Limb (tissue), 2 donors: ENCODE measurements at regions not wholly inside any gene's neighbourhood (a gene's known extent, or its start where the extent isn't known, plus 50 kb on each side); places are given as distances from the start of the nearest gene placed in this dataset.

Source experiments
- DNase-seq, 2 donors: peaks; one replicate each; pipeline ENCODE4 v3.0.0-alpha.2; 2016; ENCODE audit errors: extremely low spot score in 2 of 2

DNA sequence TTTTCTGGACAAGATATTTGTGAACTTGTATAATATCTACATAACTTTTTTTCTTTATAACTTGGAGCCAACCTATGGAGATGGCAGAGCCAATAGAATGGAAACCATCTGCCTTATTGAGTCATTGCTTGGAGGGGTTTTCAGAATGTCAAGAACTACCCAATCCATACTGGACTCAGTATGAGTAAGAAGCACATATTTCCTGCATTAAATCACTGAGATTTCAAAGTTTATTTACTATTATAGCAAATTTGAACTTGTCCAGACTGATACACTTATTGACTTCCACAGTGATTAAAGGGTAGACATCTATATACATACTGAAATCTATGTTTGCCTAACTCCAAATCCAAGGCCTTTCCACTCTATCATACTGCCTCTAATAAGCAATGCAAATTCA, 704.0 kb downstream of the KCNA4 start:
- no peak for DNase-seq

GRCh38 chr11:29310725-29311342, 706.0 kb downstream of the KCNA4 start:
- DNase-seq = no peak

- no peak for DNase-seq
These were observed 706.8 kb downstream of the KCNA4 start for GRCh38 chr11:29309992-29310391.

DNA sequence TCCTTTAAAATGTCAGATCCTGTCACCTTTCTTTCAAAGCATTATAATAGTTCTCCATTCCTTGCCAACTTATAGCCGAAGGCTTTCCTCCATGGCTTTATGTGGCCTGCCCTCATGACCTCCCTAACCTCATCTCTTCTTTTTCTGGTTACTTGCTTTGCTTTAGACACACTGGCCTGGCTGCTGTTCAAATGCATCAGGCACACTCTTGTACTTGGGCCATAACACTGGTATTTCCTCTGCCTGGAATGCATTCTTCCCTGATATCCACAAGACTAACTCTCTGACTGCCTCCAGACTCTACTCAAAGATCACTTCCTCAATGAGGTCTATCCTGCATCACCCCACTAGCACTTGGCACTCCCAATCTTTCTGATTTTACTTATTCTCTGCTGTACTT, 710.3 kb downstream of the KCNA4 start:
- no peak for DNase-seq

DNA sequence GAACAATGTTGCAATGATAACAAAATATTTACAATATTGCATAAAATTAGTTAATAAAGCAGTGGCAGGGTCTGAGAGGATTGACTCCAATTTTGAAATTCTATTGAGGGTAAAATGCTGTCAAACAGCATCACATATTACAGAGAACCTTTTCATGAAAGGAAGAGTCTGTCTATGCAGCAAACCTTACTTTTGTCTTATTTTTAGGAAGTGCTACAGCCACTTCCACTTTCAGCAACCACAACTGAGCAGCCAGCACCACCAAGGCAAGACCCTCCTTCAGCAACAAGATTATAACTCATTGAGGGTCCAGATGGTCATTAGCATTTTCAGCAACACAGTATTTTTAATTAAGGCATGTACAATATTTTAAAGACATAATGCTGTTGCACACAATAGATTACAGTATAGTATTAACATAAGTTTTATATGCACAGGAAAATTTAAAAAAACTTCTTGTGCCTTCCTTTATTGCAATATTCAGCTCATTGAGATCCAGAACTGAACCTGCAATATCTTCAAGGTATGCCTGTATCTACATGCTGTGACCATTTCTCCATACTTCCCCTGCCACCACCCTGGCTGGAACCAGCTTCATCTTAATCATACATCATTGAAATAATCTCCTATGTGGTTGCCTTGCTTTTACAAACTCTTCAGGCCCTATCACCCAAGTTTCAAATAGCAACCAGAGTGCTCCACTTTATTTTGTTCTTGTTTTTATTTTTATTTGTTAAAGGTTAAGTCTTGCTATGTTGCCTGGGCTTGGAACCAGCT, 711.2 kb downstream of the KCNA4 start:
- DNase-seq = no peak

GRCh38 chr11:29300420-29300819, 716.4 kb downstream of the KCNA4 start:
- DNase-seq = no peak

- no peak for DNase-seq
These were observed 720.1 kb downstream of the KCNA4 start for GRCh38 chr11:29296680-29297079.

- DNase-seq = no peak
These were observed 723.0 kb downstream of the KCNA4 start for GRCh38 chr11:29293825-29294224.

GRCh38 chr11:29282088-29282487, 734.7 kb downstream of the KCNA4 start:
- DNase-seq = no peak

DNA sequence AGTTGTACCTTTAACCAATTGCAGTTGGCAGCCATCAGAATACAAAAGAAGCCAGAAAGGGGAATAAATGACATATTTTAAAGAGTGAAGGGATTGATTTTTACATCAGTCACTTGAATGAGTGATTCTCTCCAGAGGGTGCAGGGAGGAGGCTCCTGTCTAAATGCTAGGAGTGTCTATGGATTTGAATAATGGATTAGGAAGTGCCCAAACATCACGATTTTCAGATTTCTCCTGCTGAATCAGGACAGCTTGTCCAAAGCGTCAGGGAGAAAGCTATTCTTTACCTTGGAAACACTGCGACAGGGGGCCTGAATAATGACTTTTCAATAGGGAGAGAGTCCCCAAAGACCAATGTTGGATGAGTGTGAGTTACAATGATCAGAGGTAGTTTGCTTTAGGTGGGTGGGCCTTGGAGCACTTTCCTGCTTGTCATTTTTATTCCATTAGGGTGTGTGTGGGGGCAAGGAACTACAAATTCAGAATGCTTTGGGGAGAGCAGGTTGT, 735.5 kb downstream of the KCNA4 start:
- DNase-seq = no peak

- no peak for DNase-seq
These were observed 736.4 kb downstream of the KCNA4 start for GRCh38 chr11:29280452-29280851.

DNA sequence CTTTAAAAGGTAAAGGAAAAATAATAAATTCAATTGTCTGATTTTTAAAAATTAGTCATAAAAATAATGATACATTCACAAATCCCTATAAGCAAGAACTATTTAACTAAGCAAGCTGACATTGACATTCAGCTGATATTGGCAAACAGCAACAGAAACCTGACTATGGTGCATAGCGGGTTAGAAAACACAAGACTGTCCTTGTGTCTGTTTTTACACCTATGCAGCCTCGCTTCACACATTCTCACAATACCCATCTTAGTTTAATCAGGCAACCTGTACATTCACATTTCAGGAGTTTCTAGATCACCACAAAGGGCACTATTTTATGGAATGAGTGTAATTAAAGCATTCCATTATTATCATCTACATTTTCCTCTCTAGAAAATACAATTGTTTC, 737.1 kb downstream of the KCNA4 start:
- DNase-seq = no peak

DNA sequence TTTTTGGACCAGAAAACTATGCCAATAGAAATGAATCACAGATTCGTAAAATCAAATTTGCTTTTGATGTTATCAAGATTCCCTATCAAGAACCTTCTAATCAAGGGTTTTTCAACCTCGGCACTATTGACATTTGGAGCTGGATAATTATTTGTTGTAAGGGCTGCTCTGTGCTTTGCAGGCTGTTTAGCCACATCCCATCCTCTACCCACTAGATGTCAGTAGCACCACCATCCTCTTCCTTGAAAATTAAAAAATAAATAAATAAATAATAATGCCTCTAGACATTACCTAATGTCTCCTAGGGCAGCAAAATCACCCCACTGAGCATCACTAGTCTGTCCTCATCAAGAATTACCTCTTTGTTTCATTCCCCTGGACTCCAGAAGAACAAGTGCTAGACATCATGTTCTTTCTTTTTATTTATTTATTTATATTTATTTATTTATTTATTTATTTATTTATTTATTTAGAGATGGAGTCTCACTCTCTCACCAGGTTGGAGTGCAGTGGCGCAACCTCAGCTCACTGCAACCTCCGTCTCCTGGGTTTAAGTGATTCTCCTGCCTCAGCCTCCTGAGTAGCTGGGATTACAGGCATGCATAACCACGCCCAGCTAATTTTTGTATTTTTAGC, 744.7 kb downstream of the KCNA4 start:
- DNase-seq = no peak

- no peak for DNase-seq
These were observed 745.2 kb downstream of the KCNA4 start for GRCh38 chr11:29271616-29272015.

DNA sequence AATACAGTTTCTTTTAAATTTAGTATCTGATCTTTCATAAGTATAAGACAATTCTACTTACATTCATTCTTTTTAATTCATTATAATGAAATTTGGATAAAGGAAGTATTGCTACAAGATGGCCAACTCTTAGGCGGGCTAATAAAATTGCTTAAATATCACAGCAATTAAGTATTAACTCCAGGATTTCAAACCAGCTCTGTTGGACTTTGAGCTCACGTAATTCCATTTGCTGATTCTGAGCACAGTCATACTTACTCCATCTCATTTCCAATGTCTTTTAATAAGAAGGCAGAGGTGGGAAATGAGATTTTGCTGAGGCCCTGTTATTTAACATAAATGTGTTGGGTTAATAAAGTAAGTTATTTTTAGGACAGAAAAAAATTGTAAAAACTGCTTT, 748.1 kb downstream of the KCNA4 start:
- DNase-seq = no peak

GRCh38 chr11:29265792-29266191, 751.0 kb downstream of the KCNA4 start:
- DNase-seq = no peak

DNA sequence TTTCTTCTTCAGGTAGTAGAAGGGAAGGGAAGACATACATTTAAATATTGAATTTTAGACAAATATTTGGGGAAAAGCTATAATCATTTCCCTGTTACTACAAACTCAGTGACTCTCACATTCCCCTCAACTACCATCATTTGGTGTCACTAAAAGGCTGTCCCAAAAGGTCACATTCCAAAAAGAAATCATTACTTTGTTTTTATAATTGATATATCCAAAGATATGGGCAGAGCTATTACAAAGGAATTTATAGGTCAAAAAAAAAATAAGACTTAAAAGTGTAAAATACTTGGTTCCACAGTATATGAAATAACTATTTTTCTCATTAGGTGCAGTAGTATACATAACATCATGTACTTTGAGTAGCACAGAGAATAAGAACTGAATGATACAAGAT, 751.4 kb downstream of the KCNA4 start:
- no peak for DNase-seq

DNA sequence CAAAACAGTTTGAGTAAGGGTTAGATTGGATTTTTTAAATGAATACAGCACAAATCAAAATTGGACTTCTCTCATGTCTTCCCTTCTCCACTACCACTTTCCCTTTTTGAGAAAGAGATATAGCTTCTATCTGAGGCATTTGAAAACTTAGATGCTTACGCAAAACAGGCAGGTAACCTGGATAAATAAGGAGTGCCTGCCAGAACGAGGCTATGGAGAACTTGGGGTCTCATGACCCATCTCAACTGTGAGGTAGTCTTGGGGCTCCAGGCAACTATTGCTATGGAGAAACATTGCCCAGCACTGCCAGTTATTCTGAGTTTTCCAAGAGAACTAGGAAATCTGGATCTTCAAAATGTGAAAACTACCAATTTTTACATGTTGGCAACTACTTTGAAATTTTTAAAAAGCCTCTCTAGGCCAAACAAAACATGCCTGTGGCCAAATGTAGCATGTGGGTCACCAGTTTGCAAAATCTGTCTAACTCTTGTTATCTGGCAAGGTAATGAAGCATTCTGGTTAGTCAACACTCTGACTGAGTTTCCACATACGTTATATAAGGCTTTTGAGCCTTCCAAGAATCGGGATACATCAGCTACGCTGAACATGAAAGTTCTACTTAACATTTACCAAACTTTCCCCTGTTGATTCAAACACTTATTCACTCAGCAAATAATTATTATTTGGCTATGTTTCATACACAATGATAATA, 752.7 kb downstream of the KCNA4 start:
- no peak for DNase-seq

DNA sequence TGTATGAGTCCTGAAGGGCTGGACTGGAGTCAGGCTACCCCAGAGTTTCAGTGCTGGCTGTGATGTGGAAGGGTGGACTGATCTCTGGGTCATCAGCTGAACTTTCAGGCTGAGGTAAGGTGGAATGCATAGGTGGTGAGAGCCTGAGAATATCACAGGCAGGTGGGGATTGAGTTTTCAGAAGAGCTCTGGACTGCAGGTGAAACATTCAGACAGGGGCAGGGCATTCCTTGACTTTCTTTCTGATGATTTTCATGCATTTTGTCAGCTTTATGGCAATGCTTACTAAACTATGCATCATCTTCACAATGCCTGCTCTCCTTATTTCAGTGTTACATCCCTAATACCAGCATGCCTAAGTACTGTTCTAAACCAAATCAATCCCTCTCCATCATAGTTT, 755.0 kb downstream of the KCNA4 start:
- no peak for DNase-seq

- no peak for DNase-seq
These were observed 755.7 kb downstream of the KCNA4 start for GRCh38 chr11:29260939-29261705.

- no peak for DNase-seq
These were observed 758.4 kb downstream of the KCNA4 start for GRCh38 chr11:29258411-29258810.
